GM18502 (cell line): ENCODE measurements at regions not wholly inside any gene's neighbourhood (a gene's known extent, or its start where the extent isn't known, plus 50 kb on each side); places are given as distances from the start of the nearest gene placed in this dataset.
"Not testable (repeated sequence)": the region's sequence is repeated elsewhere in the genome, so short reads cannot be mapped to it uniquely, and the experiment has no call there.

Source experiments
- ATAC-seq: cut with Tn5 transposase; IDR thresholded peaks from one replicate; pipeline ENCODE4 v1.9.1; 2021; ENCODE audit warnings: mild to moderate bottlenecking; ENCODE audit not compliant: unreplicated experiment, poor library complexity

- no peak for ATAC-seq
Observed at GRCh38 chr5:99636663-99637062, 707.9 kb upstream of the CHD1 start.

GRCh38 chr5:99621772-99622681, 693.2 kb upstream of the CHD1 start:
- no peak for ATAC-seq

GRCh38 chr5:99617335-99617734, 688.5 kb upstream of the CHD1 start:
- ATAC-seq: no peak

GRCh38 chr5:99614888-99615287, 686.1 kb upstream of the CHD1 start:
- ATAC-seq: no peak

- no peak for ATAC-seq
Observed at GRCh38 chr5:99607124-99607523, 678.3 kb upstream of the CHD1 start.

- ATAC-seq: no peak
Observed at GRCh38 chr5:99605904-99606303, 677.1 kb upstream of the CHD1 start.

GRCh38 chr5:99600952-99601351, 672.1 kb upstream of the CHD1 start:
- no peak for ATAC-seq

GRCh38 chr5:99590806-99591205, 662.0 kb upstream of the CHD1 start:
- no peak for ATAC-seq

GRCh38 chr5:99589424-99589823, 660.6 kb upstream of the CHD1 start:
- no peak for ATAC-seq

- ATAC-seq: no peak
Observed at GRCh38 chr5:99587983-99588382, 659.2 kb upstream of the CHD1 start.

GRCh38 chr5:99586878-99587277, 658.1 kb upstream of the CHD1 start:
- ATAC-seq: no peak

GRCh38 chr5:99581204-99581603, 652.4 kb upstream of the CHD1 start:
- not testable (repeated sequence) for ATAC-seq

- ATAC-seq: not testable (repeated sequence)
Observed at GRCh38 chr5:99562937-99563627, 634.3 kb upstream of the CHD1 start.

GRCh38 chr5:99553211-99553810, 624.5 kb upstream of the CHD1 start:
- ATAC-seq: no peak

GRCh38 chr5:99544356-99544755, 615.5 kb upstream of the CHD1 start:
- no peak for ATAC-seq

GRCh38 chr5:99543841-99544240, 615.0 kb upstream of the CHD1 start:
- ATAC-seq: no peak

- not testable (repeated sequence) for ATAC-seq
Observed at GRCh38 chr5:99534241-99534640, 605.4 kb upstream of the CHD1 start.

GRCh38 chr5:99521666-99522065, 592.9 kb upstream of the CHD1 start:
- not testable (repeated sequence) for ATAC-seq

GRCh38 chr5:99515864-99516490, 587.2 kb upstream of the CHD1 start:
- not testable (repeated sequence) for ATAC-seq

GRCh38 chr5:99510237-99510866, 581.5 kb upstream of the CHD1 start:
- not testable (repeated sequence) for ATAC-seq
